BLaER1 (cell line): ENCODE measurements at regions not wholly inside any gene's neighbourhood (a gene's known extent, or its start where the extent isn't known, plus 50 kb on each side); places are given as distances from the start of the nearest gene placed in this dataset.

Source experiments
- H3K27ac ChIP-seq: shearing (Covaris generic); formaldehyde crosslinking; 2 replicates; pipeline ENCODE4 v1.8.1; 2022
- H3K27me3 ChIP-seq: shearing (Covaris generic); formaldehyde crosslinking; 2 replicates; pipeline ENCODE4 v1.8.1; 2022
- H3K36me3 ChIP-seq: shearing (Covaris generic); formaldehyde crosslinking; 2 replicates; pipeline ENCODE4 v1.8.1; 2022
- H3K4me1 ChIP-seq: shearing (Covaris generic); formaldehyde crosslinking; 2 replicates; pipeline ENCODE4 v1.8.1; 2022
- H3K4me2 ChIP-seq: shearing (Covaris generic); formaldehyde crosslinking; 2 replicates; pipeline ENCODE4 v1.8.1; 2022
- H3K4me3 ChIP-seq: shearing (Covaris generic); formaldehyde crosslinking; 2 replicates; pipeline ENCODE4 v1.8.1; 2022
- H3K9ac ChIP-seq: shearing (Covaris generic); formaldehyde crosslinking; 2 replicates; pipeline ENCODE4 v1.8.1; 2022
- H3K9me3 ChIP-seq: shearing (Covaris generic); formaldehyde crosslinking; 2 replicates; pipeline ENCODE4 v1.8.1; 2022
- H4K20me1 ChIP-seq: shearing (Covaris generic); formaldehyde crosslinking; 2 replicates; pipeline ENCODE4 v1.8.1; 2022
- Cebpa-rat ChIP-seq: shearing (Covaris generic); IDR thresholded peaks from 2 replicates; pipeline ENCODE4 v1.8.1; 2022

GRCh38 chr3:31275583-31275982 lies 257.1 kb upstream of the STT3B start:
- no peak overlapping the region for H3K27ac ChIP-seq
- H3K4me3 ChIP-seq, result no peak overlapping the region
- H3K4me1 ChIP-seq, result 0 out of 2 replicates have a peak, but pooled peaks cover 4% of the 10 kb centered on the region
- H4K20me1 ChIP-seq, result no peaks in the 10 kb centered on the region
- no peaks in the 10 kb centered on the region for H3K36me3 ChIP-seq
- H3K27me3 ChIP-seq, result no peaks in the 10 kb centered on the region
- H3K4me2 ChIP-seq, result no peak overlapping the region
- no peaks in the 10 kb centered on the region for H3K9me3 ChIP-seq
- no peak for TF ChIP-seq Cebpa-rat
- no peak overlapping the region for H3K9ac ChIP-seq

- Histone ChIP-seq H4K20me1 (no peaks in the 10 kb centered on the region), H3K9me3 (no peaks in the 10 kb centered on the region), H3K4me2 (no peak overlapping the region), H3K36me3 (no peaks in the 10 kb centered on the region), H3K4me1 (no peaks in the 10 kb centered on the region), H3K4me3 (no peak overlapping the region), H3K27ac (no peak overlapping the region), H3K9ac (no peak overlapping the region), H3K27me3 (no peaks in the 10 kb centered on the region)
- TF ChIP-seq Cebpa-rat, result no peak
Observed at GRCh38 chr3:31277582-31277981, 255.1 kb upstream of the STT3B start.

- Histone ChIP-seq H3K27ac (no peak overlapping the region), H3K27me3 (no peaks in the 10 kb centered on the region), H3K4me1 (no peaks in the 10 kb centered on the region), H3K4me3 (no peak overlapping the region), H3K36me3 (no peaks in the 10 kb centered on the region), H3K4me2 (no peak overlapping the region), H4K20me1 (no peaks in the 10 kb centered on the region), H3K9me3 (no peaks in the 10 kb centered on the region), H3K9ac (no peak overlapping the region)
- TF ChIP-seq Cebpa-rat, result no peak
Observed at GRCh38 chr3:31278532-31278931, 254.2 kb upstream of the STT3B start.

- Histone ChIP-seq H3K4me2 (no peak overlapping the region), H3K4me1 (peaks cover 18% of the 10 kb centered on the region), H3K27me3 (no peaks in the 10 kb centered on the region), H3K4me3 (no peak overlapping the region), H3K36me3 (no peaks in the 10 kb centered on the region), H3K9me3 (no peaks in the 10 kb centered on the region), H4K20me1 (no peaks in the 10 kb centered on the region), H3K27ac (no peak overlapping the region), H3K9ac (no peak overlapping the region)
- TF ChIP-seq Cebpa-rat, result no peak
Observed at GRCh38 chr3:31284776-31285175, 247.9 kb upstream of the STT3B start.

- H3K4me1 ChIP-seq, result peaks cover 30% of the 10 kb centered on the region
- TF ChIP-seq Cebpa-rat, result no peak
- no peak overlapping the region for H3K4me3 ChIP-seq
- no peak overlapping the region for H3K27ac ChIP-seq
- H3K36me3 ChIP-seq, result no peaks in the 10 kb centered on the region
- H4K20me1 ChIP-seq, result no peaks in the 10 kb centered on the region
- no peak overlapping the region for H3K4me2 ChIP-seq
- no peak overlapping the region for H3K9ac ChIP-seq
- H3K27me3 ChIP-seq, result no peaks in the 10 kb centered on the region
- H3K9me3 ChIP-seq, result no peaks in the 10 kb centered on the region
Observed at GRCh38 chr3:31285833-31286486, 246.8 kb upstream of the STT3B start.

GRCh38 chr3:31288224-31288623 lies 244.5 kb upstream of the STT3B start:
- Histone ChIP-seq H3K4me1 (peaks cover 30% of the 10 kb centered on the region), H3K27ac (no peak overlapping the region), H3K9ac (no peak overlapping the region), H3K4me2 (0 out of 2 replicates have a peak overlapping the region, but pooled peaks have one; percentile 67), H3K36me3 (no peaks in the 10 kb centered on the region), H4K20me1 (no peaks in the 10 kb centered on the region), H3K27me3 (no peaks in the 10 kb centered on the region), H3K4me3 (no peak overlapping the region), H3K9me3 (no peaks in the 10 kb centered on the region)
- TF ChIP-seq Cebpa-rat, result no peak

- Histone ChIP-seq H3K4me2 (peak overlapping the region; percentile 67), H3K36me3 (no peaks in the 10 kb centered on the region), H4K20me1 (no peaks in the 10 kb centered on the region), H3K27ac (no peak overlapping the region; the same call in 1 of the 2 replicates), H3K9me3 (no peaks in the 10 kb centered on the region), H3K4me3 (no peak overlapping the region), H3K4me1 (peaks cover 30% of the 10 kb centered on the region), H3K27me3 (no peaks in the 10 kb centered on the region), H3K9ac (no peak overlapping the region)
- TF ChIP-seq Cebpa-rat, result no peak
Observed at GRCh38 chr3:31288641-31289100, 244.1 kb upstream of the STT3B start.

GRCh38 chr3:31289584-31289983 lies 243.1 kb upstream of the STT3B start:
- Histone ChIP-seq H3K4me1 (peaks cover 38% of the 10 kb centered on the region), H3K4me2 (peak overlapping the region; percentile 67), H3K36me3 (no peaks in the 10 kb centered on the region), H3K27me3 (no peaks in the 10 kb centered on the region), H3K9ac (peak overlapping the region; percentile 30; the same call in 1 of the 2 replicates), H3K4me3 (no peak overlapping the region), H3K27ac (peak overlapping the region; percentile 48), H3K9me3 (no peaks in the 10 kb centered on the region), H4K20me1 (no peaks in the 10 kb centered on the region)
- no peak for TF ChIP-seq Cebpa-rat

GRCh38 chr3:31290046-31290445 lies 242.7 kb upstream of the STT3B start:
- Histone ChIP-seq H3K27ac (peak overlapping the region; percentile 48; the same call in 1 of the 2 replicates), H3K27me3 (no peaks in the 10 kb centered on the region), H3K9ac (peak overlapping the region; percentile 30; the same call in 1 of the 2 replicates), H3K4me1 (peaks cover 42% of the 10 kb centered on the region), H3K9me3 (no peaks in the 10 kb centered on the region), H4K20me1 (no peaks in the 10 kb centered on the region), H3K36me3 (no peaks in the 10 kb centered on the region), H3K4me3 (no peak overlapping the region), H3K4me2 (peak overlapping the region; percentile 67)
- TF ChIP-seq Cebpa-rat, result no peak

- no peaks in the 10 kb centered on the region for H3K27me3 ChIP-seq
- peaks cover 42% of the 10 kb centered on the region for H3K4me1 ChIP-seq
- no peak overlapping the region for H3K9ac ChIP-seq
- H4K20me1 ChIP-seq, result no peaks in the 10 kb centered on the region
- no peak for TF ChIP-seq Cebpa-rat
- H3K27ac ChIP-seq, result no peak overlapping the region
- no peak overlapping the region for H3K4me2 ChIP-seq
- no peaks in the 10 kb centered on the region for H3K9me3 ChIP-seq
- H3K36me3 ChIP-seq, result no peaks in the 10 kb centered on the region
- no peak overlapping the region for H3K4me3 ChIP-seq
Observed at GRCh38 chr3:31291818-31292217, 240.9 kb upstream of the STT3B start.
